ENCODE measurements at regions not wholly inside any gene's neighbourhood (a gene's known extent, or its start where the extent isn't known, plus 50 kb on each side); places are given as distances from the start of the nearest gene placed in this dataset.

DNA sequence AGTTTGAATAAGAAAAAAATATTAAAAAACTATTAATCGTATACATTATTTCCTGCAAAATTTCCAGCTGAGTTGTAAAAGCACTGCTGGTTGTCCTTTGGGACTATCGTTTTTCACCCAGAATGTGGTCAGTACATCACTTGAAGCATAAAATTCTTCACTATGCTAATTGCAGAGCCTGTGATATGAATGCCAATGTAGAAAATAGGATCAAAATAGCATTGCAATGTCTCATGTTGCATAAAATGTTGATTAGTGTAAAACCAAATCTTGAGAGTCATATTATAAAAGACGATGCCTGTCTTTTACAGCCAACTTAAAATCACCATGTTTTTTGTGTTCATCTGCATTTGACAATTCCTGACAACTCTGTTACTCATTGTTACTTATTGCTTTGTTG is 207.7 kb downstream of the MMUT start:
- Histone ChIP-seq H3K79me2 (ENCODE audit: insufficient read depth, low read length) (no peaks in the 10 kb centered on the region), H3K9ac (ENCODE audit: low read length) (no peak overlapping the region), H3K36me3 (ENCODE audit: control insufficient read depth in 1 of 2, insufficient read depth in 2 of 2, low read length in 2 of 2) (no peaks in the 10 kb centered on the region), H3K27ac (ENCODE audit: low read depth, low read length) (no peak overlapping the region), H3K9me3 (ENCODE audit: control insufficient read depth in 1 of 2, insufficient read depth in 1 of 2, low read depth in 1 of 2, low read length in 2 of 2) (no peaks in the 10 kb centered on the region), H2AFZ (ENCODE audit: low read depth, low read length, poor library complexity, severe bottlenecking) (no peak overlapping the region), H3K4me2 (ENCODE audit: low read length) (no peak overlapping the region), H3K4me1 (ENCODE audit: control insufficient read depth in 1 of 2, insufficient read depth in 2 of 2, low read length in 2 of 2) (no peaks in the 10 kb centered on the region), H3K9me2 (ENCODE audit: insufficient read depth) (no peaks in the 10 kb centered on the region), H3K27me3 (ENCODE audit: insufficient read depth, low read length) (no peaks in the 10 kb centered on the region), H4K20me1 (ENCODE audit: insufficient read depth) (no peaks in the 10 kb centered on the region), H3K4me3 (replicated peaks in 1 of 2; ENCODE audit: low read depth in 1 of 2, low read length in 2 of 2) (no peak overlapping the region)
- ATAC-seq, result no peak
- ChIA-PET POLR2A (no interaction called here), CTCF (no interaction called here), RAD21 (ENCODE audit: low non-redundant PET in 1 of 2, low total read pairs in 2 of 2, uncharacterized antibody in 2 of 2, unreplicated experiment in 2 of 2) (no interaction called here)
- no peak for DNase-seq (ENCODE audit: low read depth, low spot score)
- intact Hi-C loops (cut with micrococcal nuclease), result no loop called here
- no TSS peak for BruUV-seq (replicated peaks)
- TF ChIP-seq YY1 (IDR thresholded peaks at IDR 0.05; ENCODE audit: extremely low read depth, insufficient replicate concordance, low read depth, low read length), result no peak
- TF ChIP-seq, protein P1, sequence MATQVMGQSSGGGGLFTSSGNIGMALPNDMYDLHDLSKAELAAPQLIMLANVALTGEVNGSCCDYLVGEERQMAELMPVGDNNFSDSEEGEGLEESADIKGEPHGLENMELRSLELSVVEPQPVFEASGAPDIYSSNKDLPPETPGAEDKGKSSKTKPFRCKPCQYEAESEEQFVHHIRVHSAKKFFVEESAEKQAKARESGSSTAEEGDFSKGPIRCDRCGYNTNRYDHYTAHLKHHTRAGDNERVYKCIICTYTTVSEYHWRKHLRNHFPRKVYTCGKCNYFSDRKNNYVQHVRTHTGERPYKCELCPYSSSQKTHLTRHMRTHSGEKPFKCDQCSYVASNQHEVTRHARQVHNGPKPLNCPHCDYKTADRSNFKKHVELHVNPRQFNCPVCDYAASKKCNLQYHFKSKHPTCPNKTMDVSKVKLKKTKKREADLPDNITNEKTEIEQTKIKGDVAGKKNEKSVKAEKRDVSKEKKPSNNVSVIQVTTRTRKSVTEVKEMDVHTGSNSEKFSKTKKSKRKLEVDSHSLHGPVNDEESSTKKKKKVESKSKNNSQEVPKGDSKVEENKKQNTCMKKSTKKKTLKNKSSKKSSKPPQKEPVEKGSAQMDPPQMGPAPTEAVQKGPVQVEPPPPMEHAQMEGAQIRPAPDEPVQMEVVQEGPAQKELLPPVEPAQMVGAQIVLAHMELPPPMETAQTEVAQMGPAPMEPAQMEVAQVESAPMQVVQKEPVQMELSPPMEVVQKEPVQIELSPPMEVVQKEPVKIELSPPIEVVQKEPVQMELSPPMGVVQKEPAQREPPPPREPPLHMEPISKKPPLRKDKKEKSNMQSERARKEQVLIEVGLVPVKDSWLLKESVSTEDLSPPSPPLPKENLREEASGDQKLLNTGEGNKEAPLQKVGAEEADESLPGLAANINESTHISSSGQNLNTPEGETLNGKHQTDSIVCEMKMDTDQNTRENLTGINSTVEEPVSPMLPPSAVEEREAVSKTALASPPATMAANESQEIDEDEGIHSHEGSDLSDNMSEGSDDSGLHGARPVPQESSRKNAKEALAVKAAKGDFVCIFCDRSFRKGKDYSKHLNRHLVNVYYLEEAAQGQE (IDR thresholded peaks at IDR 0.05; ENCODE audit: low read depth), result no peak
- TF ChIP-seq, protein P2, sequence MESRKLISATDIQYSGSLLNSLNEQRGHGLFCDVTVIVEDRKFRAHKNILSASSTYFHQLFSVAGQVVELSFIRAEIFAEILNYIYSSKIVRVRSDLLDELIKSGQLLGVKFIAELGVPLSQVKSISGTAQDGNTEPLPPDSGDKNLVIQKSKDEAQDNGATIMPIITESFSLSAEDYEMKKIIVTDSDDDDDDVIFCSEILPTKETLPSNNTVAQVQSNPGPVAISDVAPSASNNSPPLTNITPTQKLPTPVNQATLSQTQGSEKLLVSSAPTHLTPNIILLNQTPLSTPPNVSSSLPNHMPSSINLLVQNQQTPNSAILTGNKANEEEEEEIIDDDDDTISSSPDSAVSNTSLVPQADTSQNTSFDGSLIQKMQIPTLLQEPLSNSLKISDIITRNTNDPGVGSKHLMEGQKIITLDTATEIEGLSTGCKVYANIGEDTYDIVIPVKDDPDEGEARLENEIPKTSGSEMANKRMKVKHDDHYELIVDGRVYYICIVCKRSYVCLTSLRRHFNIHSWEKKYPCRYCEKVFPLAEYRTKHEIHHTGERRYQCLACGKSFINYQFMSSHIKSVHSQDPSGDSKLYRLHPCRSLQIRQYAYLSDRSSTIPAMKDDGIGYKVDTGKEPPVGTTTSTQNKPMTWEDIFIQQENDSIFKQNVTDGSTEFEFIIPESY (IDR thresholded peaks at IDR 0.05; ENCODE audit: extremely low read depth, insufficient replicate concordance, low read length), result no peak
- no peak for TF ChIP-seq FOSL1 (IDR thresholded peaks at IDR 0.05; ENCODE audit: low read depth)
- TF ChIP-seq SP1 (IDR thresholded peaks at IDR 0.05; ENCODE audit: low read depth), result no peak
- TF ChIP-seq TCF7L2 (IDR thresholded peaks at IDR 0.05; ENCODE audit: borderline replicate concordance, extremely low read depth, insufficient read depth, insufficient read length), result no peak
- TF ChIP-seq CBX3 (IDR thresholded peaks at IDR 0.05; ENCODE audit: low read depth), result no peak
- no peak for TF ChIP-seq RAD21 (IDR thresholded peaks at IDR 0.05; ENCODE audit: low read depth)
- no peak for TF ChIP-seq EGR1 (IDR thresholded peaks at IDR 0.05; ENCODE audit: low read depth)
